Caki2 (cell line): ENCODE measurements at regions not wholly inside any gene's neighbourhood (a gene's known extent, or its start where the extent isn't known, plus 50 kb on each side); places are given as distances from the start of the nearest gene placed in this dataset.

Experiments
- DNase-seq: peaks from one replicate; pipeline ENCODE4 v3.0.0-alpha.2; 2015; ENCODE audit warnings: low read depth
- in situ Hi-C: cut with HindIII; loops from 2 replicates; pipeline ENCODE4 v1.10.0; 2016; ENCODE audit warnings: low sequenced_read_pairs, low pct_unique_long_range_greater_than_20kb, mixed read lengths

GRCh38 chr1:185376840-185377635 lies 60.0 kb upstream of the IVNS1ABP start:
- DNase-seq = no peak
- in situ Hi-C loops = no loop called here

DNA sequence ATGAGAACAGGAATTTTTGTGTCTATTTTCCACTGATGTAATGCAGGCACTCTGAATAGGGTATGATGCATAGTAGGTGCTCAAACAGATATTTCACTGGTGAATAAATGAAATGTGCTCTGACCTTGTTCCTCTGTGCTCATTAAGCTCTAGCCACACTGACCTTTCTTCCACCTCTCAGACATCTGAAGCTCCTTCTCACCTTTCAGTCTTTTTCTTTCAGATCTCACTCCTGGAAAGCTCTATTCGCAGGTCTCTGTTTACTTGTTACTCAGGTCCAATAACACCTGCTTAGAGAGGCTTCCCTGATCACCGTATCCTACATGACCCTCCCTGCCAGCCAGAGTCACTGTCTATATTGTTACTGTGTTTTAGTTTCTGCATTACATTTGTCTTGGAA lies 59.2 kb upstream of the IVNS1ABP start:
- no peak for DNase-seq
- in situ Hi-C loops = no loop called here

DNA sequence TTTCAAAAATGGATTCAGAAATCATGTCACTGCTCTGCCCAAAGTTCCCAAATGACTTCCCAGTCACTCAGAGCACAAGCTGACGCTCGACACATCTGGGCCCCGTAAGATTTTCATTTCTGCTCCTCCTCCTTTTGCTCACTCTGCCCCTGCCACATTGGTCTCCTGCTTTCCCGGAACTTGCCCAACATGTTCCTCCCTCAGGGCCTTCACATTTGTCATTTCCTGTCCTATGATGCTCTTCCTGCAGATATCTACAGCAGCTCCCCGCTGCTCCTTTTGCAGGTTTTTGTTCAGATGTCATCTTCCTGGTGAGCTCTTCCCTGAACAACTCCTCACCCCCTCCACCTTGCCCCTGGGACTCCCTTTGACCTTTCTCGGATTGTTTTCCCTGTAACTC lies 58.5 kb upstream of the IVNS1ABP start:
- no peak for DNase-seq
- in situ Hi-C loops = no loop called here

GRCh38 chr1:185373813-185374529 lies 56.9 kb upstream of the IVNS1ABP start:
- no peak for DNase-seq
- in situ Hi-C loops = no loop called here

DNA sequence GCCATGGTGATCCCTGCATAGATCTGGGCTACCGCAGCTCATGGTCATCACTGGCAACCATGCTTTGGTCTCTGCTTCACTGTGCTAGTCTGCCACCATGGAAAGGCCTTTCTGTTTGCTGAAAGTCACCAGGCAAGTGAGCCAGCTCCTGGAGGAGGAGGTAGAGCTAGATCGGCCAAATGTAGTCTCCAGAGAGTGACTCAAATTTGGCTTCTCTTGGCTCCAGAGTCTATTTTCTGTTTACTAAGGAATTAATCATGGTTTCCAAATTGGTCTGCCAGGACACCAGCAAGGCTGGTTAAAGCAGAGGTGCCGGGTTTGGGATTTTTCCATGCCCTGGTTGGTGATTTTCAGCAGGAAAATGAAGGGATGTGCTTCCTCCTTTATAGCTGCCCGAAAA lies 52.7 kb upstream of the IVNS1ABP start:
- DNase-seq = no peak
- in situ Hi-C loops = no loop called here

- in situ Hi-C loops = no loop called here
- no peak for DNase-seq
Observed at GRCh38 chr1:185368913-185369491, 52.0 kb upstream of the IVNS1ABP start.

GRCh38 chr1:185368313-185368855 lies 51.3 kb upstream of the IVNS1ABP start:
- DNase-seq = no peak
- in situ Hi-C loops = no loop called here

DNA sequence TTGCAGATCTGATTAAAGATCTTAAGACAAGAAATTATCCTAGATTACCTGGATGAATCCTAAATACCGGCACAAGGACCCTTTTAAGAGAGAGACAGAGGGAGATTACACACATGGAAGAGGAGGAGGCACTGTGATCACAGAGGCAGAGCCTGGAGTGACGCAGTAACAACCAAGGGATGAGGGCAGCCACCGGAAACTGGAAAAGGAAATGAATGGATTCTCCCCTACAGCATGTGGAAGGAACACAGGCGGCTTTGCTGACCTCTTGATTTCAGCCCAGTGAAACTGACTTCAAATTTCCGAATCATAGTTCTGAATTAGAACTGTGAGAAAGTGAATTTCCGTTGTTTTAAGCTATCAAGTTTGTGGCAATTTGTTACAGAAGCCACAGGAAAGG lies 50.2 kb upstream of the IVNS1ABP start:
- DNase-seq = no peak
- in situ Hi-C loops = no loop called here
